ENCODE measurements at regions not wholly inside any gene's neighbourhood (a gene's known extent, or its start where the extent isn't known, plus 50 kb on each side); places are given as distances from the start of the nearest gene placed in this dataset.

DNA sequence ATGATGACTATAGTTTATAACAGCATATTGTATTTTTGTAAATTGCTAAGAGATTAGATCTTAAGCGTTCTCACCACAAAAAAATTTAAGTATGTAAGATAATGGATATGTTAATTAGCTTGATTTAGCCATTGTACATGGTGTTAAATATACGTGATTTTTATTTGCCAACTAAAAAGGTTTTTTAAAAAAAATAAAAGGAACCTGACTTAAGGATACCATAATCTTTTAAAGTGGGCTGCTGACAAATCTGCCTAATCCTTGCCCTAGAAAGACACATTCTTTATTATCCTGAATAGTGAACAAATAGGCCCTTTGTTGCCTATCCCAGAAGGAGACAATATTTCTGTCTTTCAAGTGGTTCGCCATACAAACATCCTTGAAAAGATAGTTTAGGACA, 94.6 kb upstream of the FAM47C start:
- H3K36me3 ChIP-seq: no peaks in the 10 kb centered on the region
- no peak for DNase-seq
- TF ChIP-seq, protein P1, sequence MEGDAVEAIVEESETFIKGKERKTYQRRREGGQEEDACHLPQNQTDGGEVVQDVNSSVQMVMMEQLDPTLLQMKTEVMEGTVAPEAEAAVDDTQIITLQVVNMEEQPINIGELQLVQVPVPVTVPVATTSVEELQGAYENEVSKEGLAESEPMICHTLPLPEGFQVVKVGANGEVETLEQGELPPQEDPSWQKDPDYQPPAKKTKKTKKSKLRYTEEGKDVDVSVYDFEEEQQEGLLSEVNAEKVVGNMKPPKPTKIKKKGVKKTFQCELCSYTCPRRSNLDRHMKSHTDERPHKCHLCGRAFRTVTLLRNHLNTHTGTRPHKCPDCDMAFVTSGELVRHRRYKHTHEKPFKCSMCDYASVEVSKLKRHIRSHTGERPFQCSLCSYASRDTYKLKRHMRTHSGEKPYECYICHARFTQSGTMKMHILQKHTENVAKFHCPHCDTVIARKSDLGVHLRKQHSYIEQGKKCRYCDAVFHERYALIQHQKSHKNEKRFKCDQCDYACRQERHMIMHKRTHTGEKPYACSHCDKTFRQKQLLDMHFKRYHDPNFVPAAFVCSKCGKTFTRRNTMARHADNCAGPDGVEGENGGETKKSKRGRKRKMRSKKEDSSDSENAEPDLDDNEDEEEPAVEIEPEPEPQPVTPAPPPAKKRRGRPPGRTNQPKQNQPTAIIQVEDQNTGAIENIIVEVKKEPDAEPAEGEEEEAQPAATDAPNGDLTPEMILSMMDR (IDR thresholded peaks at IDR 0.05): no peak
- no peak for TF ChIP-seq POLR2A (IDR thresholded peaks at IDR 0.05)
- H3K4me1 ChIP-seq: no peaks in the 10 kb centered on the region
- no peaks in the 10 kb centered on the region for H3K9me3 ChIP-seq
- no peaks in the 10 kb centered on the region for H3K27me3 ChIP-seq
- no peak overlapping the region for H3K4me3 ChIP-seq (replicated peaks in 1 of 3)
- intact Hi-C loops (cut with DNase I): no loop called here
- WGBS, 2 donors: 84 to 87% methylated on average over 3 of the region's 3 CpGs
- H3K27ac ChIP-seq: no peak overlapping the region

DNA sequence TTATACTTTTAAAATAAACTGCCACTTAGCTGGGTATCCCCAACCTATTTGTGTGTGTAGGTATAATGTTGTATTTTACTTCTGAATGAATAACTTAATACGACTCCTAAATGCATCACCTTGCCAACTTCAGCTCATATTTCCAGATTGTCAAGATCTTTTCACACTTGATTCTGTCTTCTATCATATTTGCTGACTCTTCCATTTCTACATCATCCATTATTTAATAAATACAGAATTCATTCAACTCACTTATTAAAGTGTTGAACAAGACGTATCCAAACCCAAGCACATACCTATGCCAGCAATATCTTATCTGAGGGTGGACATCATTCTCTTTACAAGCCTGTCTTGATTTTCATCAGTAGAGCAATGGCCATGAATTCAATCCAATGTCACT, 91.2 kb upstream of the FAM47C start:
- DNase-seq: no peak
- 80 to 98% methylated on average over 2 of the region's 2 CpGs for WGBS, 2 donors
- Histone ChIP-seq H3K4me3 (replicated peaks in 1 of 3) (no peak overlapping the region), H3K27ac (no peak overlapping the region), H3K4me1 (no peaks in the 10 kb centered on the region), H3K36me3 (no peaks in the 10 kb centered on the region), H3K9me3 (no peaks in the 10 kb centered on the region), H3K27me3 (no peaks in the 10 kb centered on the region)
- intact Hi-C loops (cut with DNase I): no loop called here
- TF ChIP-seq, protein P1 (IDR thresholded peaks at IDR 0.05): no peak
- TF ChIP-seq POLR2A (IDR thresholded peaks at IDR 0.05): no peak

DNA sequence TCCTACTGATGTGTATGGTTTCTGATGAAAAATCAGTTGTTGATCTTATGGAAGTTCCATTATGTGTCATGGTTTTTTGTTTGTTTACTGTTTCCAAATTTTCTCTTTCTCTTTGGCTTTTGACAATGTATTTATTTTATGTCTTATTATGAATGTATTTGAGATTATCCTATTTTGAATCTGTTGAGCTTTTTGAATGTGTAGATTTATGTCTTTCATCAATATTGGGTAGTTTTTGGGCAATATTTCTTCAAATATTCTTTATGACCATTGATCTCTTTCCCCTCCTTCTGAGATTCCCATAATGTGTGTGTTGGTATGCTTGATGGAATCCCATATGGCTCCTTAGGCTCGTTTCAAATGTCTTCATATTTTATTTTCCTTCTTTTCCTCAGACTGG, 80.5 kb upstream of the FAM47C start:
- H3K4me1 ChIP-seq: no peaks in the 10 kb centered on the region
- 68 to 71% methylated on average over 1 of the region's 1 CpG for WGBS, 2 donors
- no peak for DNase-seq
- H3K4me3 ChIP-seq (replicated peaks in 1 of 3): no peak overlapping the region
- no peaks in the 10 kb centered on the region for H3K36me3 ChIP-seq
- no peaks in the 10 kb centered on the region for H3K27me3 ChIP-seq
- no peak for TF ChIP-seq POLR2A (IDR thresholded peaks at IDR 0.05)
- TF ChIP-seq, protein P1 (IDR thresholded peaks at IDR 0.05): no peak
- intact Hi-C loops (cut with DNase I): no loop called here
- no peaks in the 10 kb centered on the region for H3K9me3 ChIP-seq
- H3K27ac ChIP-seq: no peak overlapping the region

DNA sequence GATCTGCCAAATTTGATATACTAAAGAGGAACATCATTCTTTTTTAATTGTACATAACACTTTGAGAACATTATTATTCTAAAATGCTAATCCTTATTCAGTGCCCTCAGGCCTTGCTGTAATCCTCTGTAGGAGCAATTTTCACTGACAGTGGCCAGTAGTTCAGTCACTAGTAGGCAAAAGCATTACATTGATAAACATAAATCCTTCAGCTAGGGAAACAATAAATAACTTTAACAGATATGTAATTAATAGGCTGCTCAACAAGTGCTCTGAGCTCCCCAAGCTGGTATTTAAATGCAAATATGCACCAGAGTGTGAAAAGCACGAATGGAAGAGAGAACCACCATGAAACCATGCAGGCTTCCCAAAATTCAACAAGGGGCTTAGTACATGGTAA, 77.7 kb upstream of the FAM47C start:
- no peaks in the 10 kb centered on the region for H3K36me3 ChIP-seq
- H3K9me3 ChIP-seq: no peaks in the 10 kb centered on the region
- no peaks in the 10 kb centered on the region for H3K27me3 ChIP-seq
- H3K4me3 ChIP-seq (replicated peaks in 1 of 3): no peak overlapping the region
- H3K27ac ChIP-seq: no peak overlapping the region
- H3K4me1 ChIP-seq: no peaks in the 10 kb centered on the region
- intact Hi-C loops (cut with DNase I): no loop called here
- WGBS, 2 donors: 50 to 57% methylated on average over 1 of the region's 1 CpG
- DNase-seq: no peak
- TF ChIP-seq, protein P1 (IDR thresholded peaks at IDR 0.05): no peak
- TF ChIP-seq POLR2A (IDR thresholded peaks at IDR 0.05): no peak

DNA sequence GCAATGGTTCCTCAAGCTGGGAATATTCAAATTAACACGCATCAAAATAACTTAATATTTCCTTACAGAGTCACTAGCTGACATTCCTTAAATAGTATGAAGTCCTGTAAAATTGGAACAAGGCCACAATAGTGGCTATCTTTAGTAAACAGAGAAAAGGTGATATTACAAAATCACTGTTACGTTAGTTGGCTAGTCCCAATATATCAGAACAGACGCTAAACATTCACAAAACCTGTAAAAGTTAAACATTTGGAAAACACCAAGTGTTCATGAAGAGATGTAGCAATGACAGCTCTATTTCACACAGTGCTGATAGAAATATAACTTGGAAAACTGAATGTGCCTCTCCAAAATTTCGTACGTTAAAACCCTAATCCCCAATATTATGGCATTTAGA, 61.0 kb upstream of the FAM47C start:
- no peak for TF ChIP-seq POLR2A (IDR thresholded peaks at IDR 0.05)
- TF ChIP-seq, protein P1 (IDR thresholded peaks at IDR 0.05): no peak
- intact Hi-C loops (cut with DNase I): no loop called here
- Histone ChIP-seq H3K27me3 (no peaks in the 10 kb centered on the region), H3K27ac (no peak overlapping the region), H3K36me3 (no peaks in the 10 kb centered on the region), H3K4me3 (replicated peaks in 1 of 3) (no peak overlapping the region), H3K9me3 (no peaks in the 10 kb centered on the region), H3K4me1 (no peaks in the 10 kb centered on the region)
- no peak for DNase-seq
- 91 to 94% methylated on average over 5 of the region's 5 CpGs for WGBS, 2 donors

Data from thyroid gland (tissue), 4 donors.